DND-41 (cell line): ENCODE measurements at regions not wholly inside any gene's neighbourhood (a gene's known extent, or its start where the extent isn't known, plus 50 kb on each side); places are given as distances from the start of the nearest gene placed in this dataset.

Experiments
- EZH2 ChIP-seq: IDR thresholded peaks from 3 replicates; pipeline ENCODE4 v1.6.1; 2012; ENCODE audit warnings: borderline replicate concordance, low read depth, mild to moderate bottlenecking, moderate library complexity, low read length, inconsistent platforms; ENCODE audit not compliant: severe bottlenecking
- TF ChIP-seq, protein P1 (sequence below): IDR thresholded peaks from 2 replicates; pipeline ENCODE4 v1.5.1; 2012; ENCODE audit warnings: borderline replicate concordance, low read length, moderate library complexity, mild to moderate bottlenecking; ENCODE audit not compliant: poor library complexity, severe bottlenecking; ENCODE audit errors: extremely low read depth

DNA sequence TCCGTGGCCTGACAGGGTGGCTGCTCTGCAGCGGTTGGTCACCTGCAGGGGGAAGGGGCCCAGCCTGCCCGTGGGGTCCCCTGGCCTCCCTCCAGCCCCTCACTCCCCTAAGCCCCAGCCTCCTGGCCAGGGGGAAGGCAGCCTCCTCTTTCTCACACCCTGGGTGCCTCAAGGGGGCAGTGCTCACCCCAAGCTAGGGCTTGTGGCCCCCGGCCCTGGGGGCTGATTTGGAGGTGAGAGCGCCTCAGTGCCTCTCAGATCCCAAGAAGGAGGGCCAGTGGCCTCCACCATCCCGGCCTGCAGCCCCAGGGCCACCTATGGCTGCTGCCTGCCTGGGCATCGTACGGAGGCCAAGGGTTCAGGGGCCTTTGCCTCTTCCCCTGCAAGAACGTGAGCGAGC is 66.4 kb upstream of the TTC34 start:
- no peak for TF ChIP-seq EZH2
- TF ChIP-seq, protein P1, sequence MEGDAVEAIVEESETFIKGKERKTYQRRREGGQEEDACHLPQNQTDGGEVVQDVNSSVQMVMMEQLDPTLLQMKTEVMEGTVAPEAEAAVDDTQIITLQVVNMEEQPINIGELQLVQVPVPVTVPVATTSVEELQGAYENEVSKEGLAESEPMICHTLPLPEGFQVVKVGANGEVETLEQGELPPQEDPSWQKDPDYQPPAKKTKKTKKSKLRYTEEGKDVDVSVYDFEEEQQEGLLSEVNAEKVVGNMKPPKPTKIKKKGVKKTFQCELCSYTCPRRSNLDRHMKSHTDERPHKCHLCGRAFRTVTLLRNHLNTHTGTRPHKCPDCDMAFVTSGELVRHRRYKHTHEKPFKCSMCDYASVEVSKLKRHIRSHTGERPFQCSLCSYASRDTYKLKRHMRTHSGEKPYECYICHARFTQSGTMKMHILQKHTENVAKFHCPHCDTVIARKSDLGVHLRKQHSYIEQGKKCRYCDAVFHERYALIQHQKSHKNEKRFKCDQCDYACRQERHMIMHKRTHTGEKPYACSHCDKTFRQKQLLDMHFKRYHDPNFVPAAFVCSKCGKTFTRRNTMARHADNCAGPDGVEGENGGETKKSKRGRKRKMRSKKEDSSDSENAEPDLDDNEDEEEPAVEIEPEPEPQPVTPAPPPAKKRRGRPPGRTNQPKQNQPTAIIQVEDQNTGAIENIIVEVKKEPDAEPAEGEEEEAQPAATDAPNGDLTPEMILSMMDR: no peak
